Kidney epithelial cell (primary cell): ENCODE measurements at regions not wholly inside any gene's neighbourhood (a gene's known extent, or its start where the extent isn't known, plus 50 kb on each side); places are given as distances from the start of the nearest gene placed in this dataset.

Experiments used
- DNase-seq: peaks from one replicate; pipeline ENCODE4 v3.0.0-alpha.2; 2010; ENCODE audit warnings: low read depth
- H3K27me3 ChIP-seq: 2 replicates; pipeline ENCODE4 v1.6.0; 2011; ENCODE audit warnings: low read length; ENCODE audit not compliant: control insufficient read depth, insufficient read depth
- H3K36me3 ChIP-seq: 2 replicates; pipeline ENCODE4 v1.5.1; 2011; ENCODE audit warnings: low read length; ENCODE audit not compliant: control insufficient read depth, insufficient read depth
- H3K4me3 ChIP-seq: 2 replicates; pipeline ENCODE4 v1.5.1; 2011; ENCODE audit warnings: low read depth, mild to moderate bottlenecking, control low read depth, low read length
- CTCF ChIP-seq: IDR thresholded peaks from 2 replicates; pipeline ENCODE4 v1.5.1; 2011; ENCODE audit warnings: mild to moderate bottlenecking, moderate library complexity, low read length, control low read depth, inconsistent platforms; ENCODE audit not compliant: insufficient read depth, poor library complexity, severe bottlenecking

- Histone ChIP-seq H3K27me3 (no peaks in the 10 kb centered on the region), H3K4me3 (no peak overlapping the region), H3K36me3 (no peaks in the 10 kb centered on the region)
- DNase-seq: no peak
- no peak for TF ChIP-seq CTCF
Measured at GRCh38 chr20:60952861-60953260, 299.2 kb upstream of the CDH4 start.

GRCh38 chr20:60953321-60953720, 298.7 kb upstream of the CDH4 start:
- DNase-seq: no peak
- Histone ChIP-seq H3K36me3 (no peaks in the 10 kb centered on the region), H3K27me3 (no peaks in the 10 kb centered on the region), H3K4me3 (no peak overlapping the region)
- TF ChIP-seq CTCF: no peak

- Histone ChIP-seq H3K36me3 (no peaks in the 10 kb centered on the region), H3K4me3 (no peak overlapping the region), H3K27me3 (no peaks in the 10 kb centered on the region)
- no peak for TF ChIP-seq CTCF
- DNase-seq: no peak
Measured at GRCh38 chr20:60955706-60956105, 296.4 kb upstream of the CDH4 start.

GRCh38 chr20:60956194-60956593, 295.9 kb upstream of the CDH4 start:
- Histone ChIP-seq H3K27me3 (no peaks in the 10 kb centered on the region), H3K4me3 (no peak overlapping the region), H3K36me3 (no peaks in the 10 kb centered on the region)
- no peak for TF ChIP-seq CTCF
- DNase-seq: no peak

GRCh38 chr20:60957621-60958020, 294.4 kb upstream of the CDH4 start:
- no peak overlapping the region for H3K4me3 ChIP-seq
- H3K27me3 ChIP-seq: no peaks in the 10 kb centered on the region
- TF ChIP-seq CTCF: no peak
- no peak for DNase-seq
- H3K36me3 ChIP-seq: no peaks in the 10 kb centered on the region

- no peak overlapping the region for H3K4me3 ChIP-seq
- DNase-seq: no peak
- TF ChIP-seq CTCF: no peak
Measured at GRCh38 chr20:60959971-60960370, 292.1 kb upstream of the CDH4 start.

More at GRCh38 chr20:60959971-60960370, 292.1 kb upstream of the CDH4 start:
- Histone ChIP-seq H3K36me3 (no peaks in the 10 kb centered on the region), H3K27me3 (no peaks in the 10 kb centered on the region)
